ENCODE measurements at regions not wholly inside any gene's neighbourhood (a gene's known extent, or its start where the extent isn't known, plus 50 kb on each side); places are given as distances from the start of the nearest gene placed in this dataset.

- no peak for DNase-seq (ENCODE audit: extremely low read depth, low read depth)
These were observed 56.3 kb upstream of the BACE2 start for GRCh38 chr21:41111681-41112080.

GRCh38 chr21:41112740-41113692 is 54.9 kb upstream of the BACE2 start:
- peak overlapping the region; percentile 35 for H3K4me3 ChIP-seq (replicated peaks; ENCODE audit: low read depth, low read length)
- no peak for TF ChIP-seq CTCF (IDR thresholded peaks at IDR 0.05; ENCODE audit: low read depth, low read length, missing control alignments)
- peak; percentile 94 for DNase-seq (ENCODE audit: extremely low read depth, low read depth)

More at GRCh38 chr21:41111681-41112080, 56.3 kb upstream of the BACE2 start:
- no peak overlapping the region for H3K4me3 ChIP-seq (replicated peaks; ENCODE audit: low read depth, low read length)
- no peak for TF ChIP-seq CTCF (IDR thresholded peaks at IDR 0.05; ENCODE audit: low read depth, low read length, missing control alignments)

GRCh38 chr21:41115851-41116250 is 52.1 kb upstream of the BACE2 start:
- no peak for TF ChIP-seq CTCF (IDR thresholded peaks at IDR 0.05; ENCODE audit: low read depth, low read length, missing control alignments)
- DNase-seq (ENCODE audit: extremely low read depth, low read depth), result no peak
- H3K4me3 ChIP-seq (replicated peaks; ENCODE audit: low read depth, low read length), result no peak overlapping the region
